ENCODE measurements at regions not wholly inside any gene's neighbourhood (a gene's known extent, or its start where the extent isn't known, plus 50 kb on each side); places are given as distances from the start of the nearest gene placed in this dataset.
"Not testable (repeated sequence)": the region's sequence is repeated elsewhere in the genome, so short reads cannot be mapped to it uniquely, and the experiment has no call there.

DNA sequence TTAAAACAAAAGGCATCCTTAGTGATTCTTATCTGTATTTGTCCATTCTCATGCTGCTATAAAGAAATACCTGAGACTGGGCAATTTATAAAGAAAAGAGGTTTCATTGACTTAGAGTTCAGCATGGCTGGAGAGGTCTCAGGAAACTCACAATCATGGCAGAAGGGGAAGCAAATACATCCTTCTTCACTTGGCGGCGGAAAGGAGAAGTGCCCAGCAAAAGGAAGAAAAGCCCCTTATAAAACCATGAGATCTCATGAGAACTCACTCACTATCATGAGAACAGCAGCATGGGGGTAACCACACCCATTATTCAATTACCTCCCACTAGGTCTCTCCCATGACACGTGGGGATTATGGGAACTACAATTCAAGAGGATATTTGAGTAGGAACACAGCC lies 271.1 kb upstream of the PRKD1 start:
- TF ChIP-seq, protein P1, sequence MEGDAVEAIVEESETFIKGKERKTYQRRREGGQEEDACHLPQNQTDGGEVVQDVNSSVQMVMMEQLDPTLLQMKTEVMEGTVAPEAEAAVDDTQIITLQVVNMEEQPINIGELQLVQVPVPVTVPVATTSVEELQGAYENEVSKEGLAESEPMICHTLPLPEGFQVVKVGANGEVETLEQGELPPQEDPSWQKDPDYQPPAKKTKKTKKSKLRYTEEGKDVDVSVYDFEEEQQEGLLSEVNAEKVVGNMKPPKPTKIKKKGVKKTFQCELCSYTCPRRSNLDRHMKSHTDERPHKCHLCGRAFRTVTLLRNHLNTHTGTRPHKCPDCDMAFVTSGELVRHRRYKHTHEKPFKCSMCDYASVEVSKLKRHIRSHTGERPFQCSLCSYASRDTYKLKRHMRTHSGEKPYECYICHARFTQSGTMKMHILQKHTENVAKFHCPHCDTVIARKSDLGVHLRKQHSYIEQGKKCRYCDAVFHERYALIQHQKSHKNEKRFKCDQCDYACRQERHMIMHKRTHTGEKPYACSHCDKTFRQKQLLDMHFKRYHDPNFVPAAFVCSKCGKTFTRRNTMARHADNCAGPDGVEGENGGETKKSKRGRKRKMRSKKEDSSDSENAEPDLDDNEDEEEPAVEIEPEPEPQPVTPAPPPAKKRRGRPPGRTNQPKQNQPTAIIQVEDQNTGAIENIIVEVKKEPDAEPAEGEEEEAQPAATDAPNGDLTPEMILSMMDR (IDR thresholded peaks at IDR 0.05), result not testable (repeated sequence)
- not testable (repeated sequence) for TF ChIP-seq ZFX (IDR thresholded peaks at IDR 0.05; ENCODE audit: borderline replicate concordance)
